ENCODE measurements at regions not wholly inside any gene's neighbourhood (a gene's known extent, or its start where the extent isn't known, plus 50 kb on each side); places are given as distances from the start of the nearest gene placed in this dataset.

GRCh38 chr15:87225436-87225835 is 1031.1 kb downstream of the NTRK3 start:
- TF ChIP-seq CTCF (IDR thresholded peaks at IDR 0.05) = no peak
- no peak for TF ChIP-seq POLR2AphosphoS5 (IDR thresholded peaks at IDR 0.05; ENCODE audit: low read depth, low read length)
